Endodermal cell (in vitro differentiated cells): ENCODE measurements at regions not wholly inside any gene's neighbourhood (a gene's known extent, or its start where the extent isn't known, plus 50 kb on each side); places are given as distances from the start of the nearest gene placed in this dataset.

Experiments used
- DNase-seq: peaks from one replicate; pipeline ENCODE4 v3.0.0-alpha.2; 2017
- H3K27ac ChIP-seq: 2 replicates; pipeline ENCODE4 v1.5.1; 2013; ENCODE audit warnings: mild to moderate bottlenecking, low read depth, low read length, moderate library complexity
- H3K27me3 ChIP-seq: 2 replicates; pipeline ENCODE4 v1.6.1; 2013; ENCODE audit warnings: mild to moderate bottlenecking, low read length, moderate library complexity; ENCODE audit not compliant: insufficient read depth, control insufficient read depth, poor library complexity, severe bottlenecking
- H3K36me3 ChIP-seq: 2 replicates; pipeline ENCODE4 v1.7.0; 2013; ENCODE audit warnings: mild to moderate bottlenecking, low read length, moderate library complexity; ENCODE audit not compliant: control insufficient read depth, insufficient read depth
- H3K4me1 ChIP-seq: one replicate; pipeline ENCODE4 v1.7.0; 2013; ENCODE audit warnings: low read length; ENCODE audit not compliant: control insufficient read depth, insufficient read depth
- H3K4me3 ChIP-seq: 2 replicates; pipeline ENCODE4 v1.5.1; 2013; ENCODE audit warnings: mild to moderate bottlenecking, low read length, moderate library complexity
- H3K9ac ChIP-seq: 2 replicates; pipeline ENCODE4 v1.6.1; 2013; ENCODE audit warnings: mild to moderate bottlenecking, low read length, moderate library complexity; ENCODE audit not compliant: poor library complexity, severe bottlenecking; ENCODE audit errors: extremely low read depth
- H3K9me3 ChIP-seq: 2 replicates; pipeline ENCODE4 v1.6.1; 2013; ENCODE audit warnings: mild to moderate bottlenecking, low read length, moderate library complexity; ENCODE audit not compliant: control insufficient read depth
- H3K27ac Mint-ChIP-seq: 2 replicates; pipeline ENCODE4 v1.8.0; 2020; ENCODE audit warnings: mixed read lengths
- H3K27me3 Mint-ChIP-seq: 2 replicates; pipeline ENCODE4 v1.8.0; 2021; ENCODE audit warnings: mild to moderate bottlenecking, mixed read lengths; ENCODE audit not compliant: insufficient read depth
- H3K36me3 Mint-ChIP-seq: 2 replicates; pipeline ENCODE4 v1.8.0; 2020; ENCODE audit warnings: low read depth, mixed read lengths
- H3K4me1 Mint-ChIP-seq: 2 replicates; pipeline ENCODE4 v1.8.0; 2020; ENCODE audit warnings: mixed read lengths
- H3K4me3 Mint-ChIP-seq: 2 replicates; pipeline ENCODE4 v1.8.0; 2020; ENCODE audit warnings: mild to moderate bottlenecking, moderate library complexity, mixed read lengths
- H3K9me3 Mint-ChIP-seq: 2 replicates; pipeline ENCODE4 v1.8.0; 2020; ENCODE audit warnings: mild to moderate bottlenecking, mixed read lengths
- WGBS, 2 experiments: methylation state at CpG; one replicate each; pipeline versions ENCODE4 v1.1.5 to v1.1.7; 2013; ENCODE audit warnings: missing lambda C conversion rate in 2 of 2, mixed read lengths in 1 of 2; ENCODE audit not compliant: insufficient coverage in 1 of 2, insufficient read length in 1 of 2; 5-methylcytosine and 5-hydroxymethylcytosine counted together
- TF ChIP-seq, protein P1 (sequence below): fragments of 200-600 bp; sonication (generic); conservative IDR thresholded peaks from 2 replicates; pipeline ENCODE4 v1.5.0; 2021; ENCODE audit warnings: antibody characterized with exemption, mild to moderate bottlenecking

DNA sequence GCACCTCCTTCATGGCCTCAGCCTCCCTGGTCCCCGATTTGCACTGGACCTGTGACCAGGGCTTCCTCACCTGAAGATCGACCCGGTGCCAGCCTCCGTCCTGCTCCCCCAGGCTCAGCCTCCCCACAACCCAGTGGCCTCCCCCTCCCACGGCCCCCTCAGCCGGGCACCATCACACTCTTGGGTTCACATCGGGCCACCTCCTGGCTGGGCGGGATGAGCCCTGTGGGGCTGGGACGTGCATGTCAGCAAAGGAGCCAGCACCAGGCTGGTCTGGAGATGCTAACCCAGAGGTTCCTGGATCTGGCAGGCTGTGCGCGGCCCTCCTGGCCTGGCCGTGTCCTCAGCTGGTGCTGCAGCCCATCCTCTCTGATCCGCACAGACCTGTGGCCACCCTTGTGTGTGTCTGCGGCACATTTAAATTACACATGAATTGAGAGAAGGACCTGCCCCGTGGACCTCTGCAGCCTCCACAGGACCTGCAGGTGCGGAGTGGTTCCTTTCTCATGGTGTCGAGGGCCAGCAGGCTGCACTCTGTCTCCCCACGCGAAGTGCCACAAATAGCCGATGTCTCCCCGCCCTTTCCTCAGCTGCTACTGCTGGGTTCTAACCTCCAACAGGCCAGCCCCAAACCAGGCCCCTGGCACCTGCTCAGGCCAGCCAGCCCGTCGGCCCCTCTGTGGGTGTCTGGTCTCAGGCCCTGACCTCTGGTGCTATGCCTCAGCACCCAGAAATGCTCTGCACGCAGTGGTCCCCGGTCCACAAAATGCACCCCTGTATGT lies 237.5 kb downstream of the ERMARD start:
- TF ChIP-seq, protein P1, sequence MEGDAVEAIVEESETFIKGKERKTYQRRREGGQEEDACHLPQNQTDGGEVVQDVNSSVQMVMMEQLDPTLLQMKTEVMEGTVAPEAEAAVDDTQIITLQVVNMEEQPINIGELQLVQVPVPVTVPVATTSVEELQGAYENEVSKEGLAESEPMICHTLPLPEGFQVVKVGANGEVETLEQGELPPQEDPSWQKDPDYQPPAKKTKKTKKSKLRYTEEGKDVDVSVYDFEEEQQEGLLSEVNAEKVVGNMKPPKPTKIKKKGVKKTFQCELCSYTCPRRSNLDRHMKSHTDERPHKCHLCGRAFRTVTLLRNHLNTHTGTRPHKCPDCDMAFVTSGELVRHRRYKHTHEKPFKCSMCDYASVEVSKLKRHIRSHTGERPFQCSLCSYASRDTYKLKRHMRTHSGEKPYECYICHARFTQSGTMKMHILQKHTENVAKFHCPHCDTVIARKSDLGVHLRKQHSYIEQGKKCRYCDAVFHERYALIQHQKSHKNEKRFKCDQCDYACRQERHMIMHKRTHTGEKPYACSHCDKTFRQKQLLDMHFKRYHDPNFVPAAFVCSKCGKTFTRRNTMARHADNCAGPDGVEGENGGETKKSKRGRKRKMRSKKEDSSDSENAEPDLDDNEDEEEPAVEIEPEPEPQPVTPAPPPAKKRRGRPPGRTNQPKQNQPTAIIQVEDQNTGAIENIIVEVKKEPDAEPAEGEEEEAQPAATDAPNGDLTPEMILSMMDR, result no peak
- Mint-ChIP-seq H3K27me3 (no peaks in the 10 kb centered on the region), H3K27ac (no peak overlapping the region), H3K4me3 (no peak overlapping the region), H3K4me1 (no peaks in the 10 kb centered on the region), H3K9me3 (no peaks in the 10 kb centered on the region), H3K36me3 (no peaks in the 10 kb centered on the region)
- Histone ChIP-seq H3K9me3 (no peaks in the 10 kb centered on the region), H3K36me3 (no peaks in the 10 kb centered on the region), H3K4me3 (no peak overlapping the region), H3K9ac (no peak overlapping the region), H3K27ac (no peak overlapping the region), H3K4me1 (no peaks in the 10 kb centered on the region), H3K27me3 (no peaks in the 10 kb centered on the region)
- WGBS, 2 experiments, result 87 to 90% methylated on average over 13 to 25 of the region's 25 CpGs
- no peak for DNase-seq

DNA sequence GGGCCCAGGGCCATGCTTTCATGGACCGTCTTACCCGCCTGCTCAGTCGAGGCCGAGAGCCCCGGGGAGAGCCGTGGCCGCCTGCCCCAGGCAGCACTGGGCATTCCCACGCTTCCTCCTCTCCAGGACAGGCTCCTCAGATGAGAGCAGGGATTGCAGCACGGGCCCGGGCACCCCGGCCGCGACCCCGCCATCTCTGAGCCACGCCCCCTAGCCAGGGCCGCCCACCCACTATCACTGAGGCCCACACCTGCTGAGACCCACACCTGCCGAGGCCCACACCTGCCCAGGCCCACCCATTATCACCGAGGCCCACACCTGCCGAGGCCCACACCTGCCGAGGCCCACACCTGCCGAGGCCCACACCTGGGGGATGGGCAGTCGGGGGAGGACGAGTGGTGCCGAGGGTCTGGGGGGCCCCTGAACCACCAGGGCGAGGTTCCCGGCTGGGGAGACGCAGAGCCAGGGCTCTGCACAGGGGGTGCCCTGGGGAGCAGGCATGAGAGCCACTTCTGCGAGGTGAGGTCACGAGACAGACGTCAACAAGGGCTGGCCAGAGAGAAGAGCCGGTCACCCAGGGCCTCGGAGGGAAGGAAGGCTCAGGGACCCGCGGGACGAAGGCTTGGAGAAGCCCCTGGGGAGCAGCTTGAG lies 235.6 kb downstream of the ERMARD start:
- H3K36me3 Mint-ChIP-seq, result no peaks in the 10 kb centered on the region

DNA sequence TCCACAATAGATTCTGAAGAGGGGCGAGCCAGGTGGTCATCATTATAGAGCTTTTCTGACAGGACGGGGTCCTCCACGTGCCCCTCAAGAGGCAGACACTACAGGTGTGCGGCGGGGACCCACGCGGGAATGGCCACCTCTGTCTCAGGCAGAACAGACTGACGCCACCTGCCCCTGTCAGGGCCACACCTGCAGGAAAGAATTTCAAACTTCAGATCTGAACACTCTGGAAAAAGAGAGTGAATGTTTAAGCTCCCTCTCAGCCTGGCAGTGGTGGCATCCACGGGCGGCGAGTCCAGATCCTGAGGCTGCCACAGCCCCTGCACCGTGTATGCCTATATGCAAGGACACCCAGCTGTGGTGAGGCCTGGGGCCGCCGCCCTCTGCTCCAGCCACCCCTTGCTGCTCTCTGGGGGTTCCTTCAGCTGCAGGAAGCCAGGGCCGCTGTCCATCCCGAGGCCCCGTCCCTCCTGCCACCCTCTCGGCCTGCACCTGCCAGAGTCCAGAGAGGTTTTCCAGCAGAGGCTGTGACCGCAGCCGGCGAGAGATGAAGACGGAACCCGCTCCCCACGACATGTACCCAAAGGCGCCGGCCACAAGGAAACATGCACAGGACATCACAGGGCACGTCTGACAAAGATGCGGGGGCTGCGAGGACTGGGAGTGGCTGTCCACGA lies 234.9 kb downstream of the ERMARD start:
- H3K9me3 Mint-ChIP-seq, result no peaks in the 10 kb centered on the region
- Histone ChIP-seq H3K27me3 (no peaks in the 10 kb centered on the region), H3K27ac (no peak overlapping the region), H3K4me3 (no peak overlapping the region), H3K4me1 (no peaks in the 10 kb centered on the region), H3K9me3 (no peaks in the 10 kb centered on the region), H3K9ac (no peak overlapping the region), H3K36me3 (no peaks in the 10 kb centered on the region)
- no peaks in the 10 kb centered on the region for H3K4me1 Mint-ChIP-seq
- H3K27ac Mint-ChIP-seq, result no peak overlapping the region
- WGBS, 2 experiments, result 93 to 96% methylated on average over 24 to 30 of the region's 30 CpGs
- DNase-seq, result no peak
- TF ChIP-seq, protein P1, result no peak
- H3K27me3 Mint-ChIP-seq, result no peaks in the 10 kb centered on the region
- H3K4me3 Mint-ChIP-seq, result no peak overlapping the region
- H3K36me3 Mint-ChIP-seq, result no peaks in the 10 kb centered on the region

More for the DNA sequence above, 235.6 kb downstream of the ERMARD start:
- Histone ChIP-seq H3K27ac (no peak overlapping the region), H3K36me3 (no peaks in the 10 kb centered on the region), H3K9ac (no peak overlapping the region), H3K9me3 (no peaks in the 10 kb centered on the region), H3K4me3 (no peak overlapping the region), H3K27me3 (no peaks in the 10 kb centered on the region), H3K4me1 (no peaks in the 10 kb centered on the region)
- 93 to 97% methylated on average over 10 to 33 of the region's 35 CpGs for WGBS, 2 experiments
- H3K4me1 Mint-ChIP-seq, result no peaks in the 10 kb centered on the region
- H3K27me3 Mint-ChIP-seq, result no peaks in the 10 kb centered on the region
- TF ChIP-seq, protein P1, result no peak
- no peak overlapping the region for H3K27ac Mint-ChIP-seq
- DNase-seq, result no peak
- H3K4me3 Mint-ChIP-seq, result no peak overlapping the region
- no peaks in the 10 kb centered on the region for H3K9me3 Mint-ChIP-seq
